NCI-H1930 (cell line): ENCODE measurements at regions not wholly inside any gene's neighbourhood (a gene's known extent, or its start where the extent isn't known, plus 50 kb on each side); places are given as distances from the start of the nearest gene placed in this dataset.
"Not testable (repeated sequence)": the region's sequence is repeated elsewhere in the genome, so short reads cannot be mapped to it uniquely, and the experiment has no call there.

Source experiments
- DNase-seq, 2 experiments: peaks; one replicate each; lab custom pipeline; 2025; lab: John Stamatoyannopoulos, UW

GRCh38 chr1:95297906-95298305, 63.9 kb downstream of the RWDD3 start:
- not testable (repeated sequence) for DNase-seq

GRCh38 chr1:95301091-95301490, 67.1 kb downstream of the RWDD3 start:
- no peak for DNase-seq

GRCh38 chr1:95301614-95302013, 67.6 kb downstream of the RWDD3 start:
- no peak for DNase-seq

DNA sequence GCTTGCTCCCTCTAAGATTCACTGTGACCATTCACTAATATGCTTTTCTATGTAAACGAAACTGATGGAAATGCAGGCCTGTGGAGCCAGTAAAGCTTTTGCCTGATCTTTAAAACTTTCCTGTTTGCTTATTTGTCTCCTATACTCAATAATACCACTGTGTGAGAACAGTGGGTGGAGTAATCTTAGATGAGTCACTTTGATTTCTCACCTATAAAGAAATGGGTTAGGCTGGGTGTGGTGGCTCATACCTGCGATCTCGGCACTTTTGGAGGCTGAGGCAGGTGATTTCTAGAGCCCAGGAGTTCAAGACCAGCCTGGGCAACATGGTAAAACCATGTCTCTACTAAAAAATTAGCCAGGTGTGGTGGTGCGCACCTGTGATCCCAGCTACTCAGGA, 70.8 kb downstream of the RWDD3 start:
- DNase-seq = no peak

- DNase-seq = no peak
Observed at GRCh38 chr1:95308276-95309030, 74.4 kb downstream of the RWDD3 start.

DNA sequence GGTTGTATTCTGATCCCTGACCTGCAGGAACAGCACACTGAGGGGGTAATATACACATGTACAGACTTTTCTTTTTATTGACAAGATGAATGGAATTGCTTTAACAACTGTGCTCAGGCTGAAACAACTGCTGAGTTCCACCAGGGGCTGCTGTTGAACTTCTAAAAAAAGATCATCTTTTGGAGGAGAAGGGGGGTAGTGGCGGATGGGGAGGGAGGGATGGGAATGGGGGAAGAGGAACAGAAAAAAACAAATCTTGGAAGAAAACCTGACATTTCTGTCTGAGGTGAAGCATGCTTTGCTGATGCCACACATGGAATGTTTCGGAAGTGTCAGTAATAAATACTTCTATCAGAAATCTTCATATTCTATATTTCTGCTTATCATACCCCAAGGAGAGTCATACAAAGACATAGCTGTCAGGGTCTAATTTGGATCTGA, 75.0 kb downstream of the RWDD3 start:
- DNase-seq = peak; percentile 3 to 26

GRCh38 chr1:95311014-95311413, 77.0 kb downstream of the RWDD3 start:
- no peak for DNase-seq

DNA sequence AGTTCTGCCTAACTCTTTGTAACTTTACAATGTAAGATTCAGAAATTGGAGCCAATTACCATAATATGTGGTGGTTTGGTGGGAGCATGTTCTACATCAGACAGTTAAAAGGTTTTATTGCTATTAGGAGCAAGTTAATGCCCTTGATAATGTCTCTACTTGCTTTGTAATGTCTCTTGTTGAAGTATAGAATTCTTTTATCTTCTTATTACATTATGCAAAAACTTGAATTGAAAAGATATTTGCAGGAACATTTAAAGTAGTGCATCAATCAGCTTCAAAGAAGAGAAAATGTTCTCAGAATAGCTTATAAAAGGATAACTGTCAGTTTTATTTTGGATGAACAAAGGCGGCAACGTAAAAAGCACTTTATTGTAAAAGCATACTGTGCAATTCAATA, 77.8 kb downstream of the RWDD3 start:
- DNase-seq = no peak

DNA sequence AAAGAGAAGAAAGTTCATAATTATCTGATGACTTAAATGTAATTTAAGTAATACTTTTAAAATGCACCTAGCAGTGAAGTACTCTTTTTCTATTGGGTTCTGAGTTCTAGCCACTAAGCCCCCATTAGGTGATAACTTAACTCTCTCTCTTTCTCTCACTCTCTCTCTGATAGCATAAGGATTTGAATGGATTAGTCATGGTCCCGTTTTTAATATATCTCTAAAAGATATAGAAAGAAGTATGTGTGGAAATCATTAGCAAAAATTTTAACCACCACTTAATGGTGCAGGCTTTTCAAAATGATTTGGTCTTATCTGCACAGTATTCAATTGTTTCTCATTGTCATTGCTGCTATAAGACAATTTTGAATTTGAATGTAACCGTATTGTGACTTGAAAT, 78.2 kb downstream of the RWDD3 start:
- no peak for DNase-seq

GRCh38 chr1:95313527-95313926, 79.5 kb downstream of the RWDD3 start:
- no peak for DNase-seq

DNA sequence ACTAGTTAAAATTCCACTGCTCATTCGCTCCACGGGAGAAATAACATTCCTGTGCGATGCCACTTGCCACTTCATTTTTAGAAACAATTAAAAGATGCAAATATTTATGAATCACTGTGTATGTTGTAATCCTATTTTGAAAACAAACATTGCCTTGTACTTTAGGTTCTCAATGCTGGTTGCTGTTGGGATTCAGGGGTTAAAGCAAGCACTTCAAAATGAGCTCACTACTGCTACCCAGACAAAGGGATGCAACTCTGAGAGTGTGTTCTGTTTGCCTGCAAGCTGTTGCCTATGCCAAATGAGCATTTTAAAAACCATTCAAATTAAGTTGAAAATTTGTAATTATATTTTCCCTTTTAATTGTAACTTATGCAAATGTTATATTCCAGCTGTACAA, 87.5 kb downstream of the RWDD3 start:
- DNase-seq = no peak

- no peak for DNase-seq
Observed at GRCh38 chr1:95323123-95323522, 89.1 kb downstream of the RWDD3 start.

DNA sequence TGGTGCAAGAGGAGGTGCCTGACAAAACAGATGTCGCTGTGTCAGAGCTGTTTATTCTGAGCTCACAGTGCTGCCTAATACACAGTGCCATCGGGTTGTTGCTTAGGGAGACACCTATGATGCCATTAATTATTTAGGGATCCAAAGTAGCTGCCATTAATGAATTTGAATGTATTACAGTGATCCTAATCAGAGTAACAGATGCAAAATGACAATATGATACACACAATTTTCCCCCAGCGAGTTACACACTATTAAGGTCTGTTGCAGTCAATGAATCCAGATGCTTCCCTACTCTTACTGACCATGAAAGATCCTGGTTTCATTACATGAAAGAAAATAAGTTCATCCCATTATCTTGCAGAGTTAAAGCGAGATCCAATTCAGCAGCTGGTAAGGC, 91.3 kb downstream of the RWDD3 start:
- no peak for DNase-seq

- no peak for DNase-seq
Observed at GRCh38 chr1:95326023-95326422, 92.0 kb downstream of the RWDD3 start.

DNA sequence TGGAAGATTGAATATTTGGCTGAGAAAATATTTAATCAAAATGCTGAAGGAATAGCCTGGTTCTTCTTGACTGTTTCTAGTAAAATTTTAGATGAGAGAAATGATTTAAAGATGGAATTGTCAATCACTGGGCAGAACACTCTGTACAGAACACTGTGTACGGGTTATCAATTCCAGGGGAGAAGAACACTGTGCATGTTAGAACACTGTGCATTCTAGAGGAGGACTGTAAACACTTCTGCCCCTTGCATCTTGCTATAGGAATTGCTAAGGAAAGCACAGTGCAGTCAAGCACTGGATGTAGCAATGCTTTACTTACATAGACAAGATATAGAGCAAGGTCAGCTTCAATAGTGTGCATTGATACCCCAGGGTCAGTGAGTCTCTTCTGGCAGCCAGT, 98.7 kb downstream of the RWDD3 start:
- no peak for DNase-seq

GRCh38 chr1:95339377-95339776, 105.4 kb downstream of the RWDD3 start:
- DNase-seq = no peak

DNA sequence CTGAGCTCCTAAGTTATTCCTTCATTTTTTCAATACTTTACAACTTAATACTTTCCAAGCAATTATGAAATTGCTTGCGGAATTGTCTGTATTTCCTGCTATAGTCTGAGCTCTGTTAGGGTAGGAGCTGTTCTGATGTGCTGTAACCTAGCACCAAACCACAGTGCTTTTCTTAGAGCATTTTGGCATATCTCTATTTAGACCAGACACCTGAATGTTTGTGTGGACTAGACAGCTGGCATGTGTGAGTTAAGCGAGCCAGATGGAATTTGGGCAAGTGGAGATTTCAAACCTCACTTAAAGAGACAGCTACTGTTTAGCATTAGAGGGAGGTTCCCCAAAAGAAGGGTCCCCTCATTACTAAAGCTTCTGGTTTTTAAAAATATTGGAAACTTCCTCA, 106.1 kb downstream of the RWDD3 start:
- no peak for DNase-seq

DNA sequence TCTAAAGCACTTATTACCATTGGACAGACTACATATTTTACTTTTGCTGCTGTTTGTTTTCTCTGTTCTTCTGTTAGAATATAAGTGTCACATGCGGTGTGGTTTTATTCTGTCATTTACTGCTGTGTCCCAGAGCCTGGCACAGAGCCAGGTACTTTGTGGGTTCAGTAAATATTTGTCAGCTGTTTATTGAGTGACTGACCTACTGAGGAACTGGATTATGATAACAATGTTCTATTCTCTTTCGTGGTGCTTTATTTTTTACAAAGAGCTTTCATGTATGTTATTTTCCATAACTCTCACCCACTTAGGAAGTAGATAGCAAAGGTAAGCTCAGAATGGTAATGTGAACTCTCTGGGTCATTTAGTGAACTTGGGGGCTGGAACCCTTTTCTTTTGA, 118.8 kb downstream of the RWDD3 start:
- no peak for DNase-seq

- DNase-seq = no peak
Observed at GRCh38 chr1:95353194-95353593, 119.2 kb downstream of the RWDD3 start.

- no peak for DNase-seq
Observed at GRCh38 chr1:95364546-95364945, 130.5 kb downstream of the RWDD3 start.

GRCh38 chr1:95366498-95366897, 132.5 kb downstream of the RWDD3 start:
- DNase-seq = no peak

- DNase-seq = no peak
Observed at GRCh38 chr1:95368178-95368577, 134.2 kb downstream of the RWDD3 start.

DNA sequence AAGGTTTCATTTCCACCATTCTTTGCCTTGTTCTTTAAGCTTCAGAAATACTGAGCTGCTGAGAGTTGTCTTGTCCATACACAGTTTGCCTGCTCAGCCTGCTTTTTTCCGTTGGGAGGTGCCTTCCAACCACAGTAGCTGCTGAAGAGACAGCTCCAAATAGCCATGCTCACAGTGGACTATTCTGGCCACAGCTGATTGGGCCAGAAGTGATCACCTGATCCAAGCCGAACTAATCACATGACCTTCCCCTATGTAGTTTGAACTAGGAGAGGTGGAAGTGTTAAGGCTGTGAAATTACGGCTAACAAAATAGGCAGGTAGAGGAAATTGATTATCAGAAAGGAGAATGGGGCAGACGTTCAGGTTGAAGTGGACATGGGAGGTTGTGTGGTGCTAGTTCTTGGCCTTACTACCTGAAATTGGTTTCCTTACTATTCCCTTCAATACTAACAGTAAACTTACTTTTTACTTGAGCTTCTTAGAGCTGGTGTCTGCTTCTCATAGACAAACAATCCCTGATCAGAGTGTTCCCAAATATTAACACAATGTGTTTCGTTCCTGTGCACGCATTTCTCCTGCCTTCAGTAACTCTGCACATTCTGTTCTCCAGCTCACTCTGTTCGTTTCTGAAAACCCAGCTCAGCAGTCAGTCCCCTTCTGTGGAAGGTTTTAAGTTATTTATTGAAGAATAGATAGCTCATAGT, 136.1 kb downstream of the RWDD3 start:
- DNase-seq = no peak
